OCI-LY3 (cell line): ENCODE measurements at regions not wholly inside any gene's neighbourhood (a gene's known extent, or its start where the extent isn't known, plus 50 kb on each side); places are given as distances from the start of the nearest gene placed in this dataset.

Source experiments
- H2AFZ ChIP-seq: fragments of 200-600, 300-600 bp; shearing (Covaris generic); 2 replicates; pipeline ENCODE4 v1.6.0; 2014; ENCODE audit warnings: antibody characterized with exemption, low read depth, low read length
- H3K27ac ChIP-seq: fragments of 200-600, 300-600 bp; sonication (generic); 2 replicates; pipeline ENCODE4 v1.5.1; 2014; ENCODE audit warnings: mild to moderate bottlenecking, low read length, moderate library complexity, mixed read lengths
- H3K27me3 ChIP-seq: fragments of 200-600, 300-600 bp; sonication (generic); 2 replicates; pipeline ENCODE4 v1.6.1; 2014; ENCODE audit warnings: low read depth, low read length, mixed read lengths
- H3K36me3 ChIP-seq: fragments of 200-600, 300-600 bp; sonication (generic); replicated peaks from 2 replicates; pipeline ENCODE3; 2014; ENCODE audit warnings: low read depth, low read length, mixed read lengths
- H3K4me1 ChIP-seq: fragments of 300-600, 200-600 bp; sonication (generic); 2 replicates; pipeline ENCODE4 v1.6.1; 2014; ENCODE audit warnings: low read length, mixed read lengths
- H3K4me2 ChIP-seq: fragments of 200-600, 300-600 bp; sonication (generic); 2 replicates; pipeline ENCODE4 v1.6.1; 2014; ENCODE audit warnings: low read length, mixed read lengths
- H3K4me3 ChIP-seq: fragments of 300-600, 200-600 bp; sonication (generic); 2 replicates; pipeline ENCODE4 v1.5.1; 2014; ENCODE audit warnings: antibody characterized with exemption, mild to moderate bottlenecking, low read length, moderate library complexity
- H3K79me2 ChIP-seq: fragments of 300-600, 200-600 bp; shearing (Covaris generic); 2 replicates; pipeline ENCODE4 v1.6.1; 2014; ENCODE audit warnings: mild to moderate bottlenecking, low read length, mixed read lengths
- H3K9ac ChIP-seq: fragments of 300-600, 200-600 bp; shearing (Covaris generic); 2 replicates; pipeline ENCODE4 v1.6.0; 2014; ENCODE audit warnings: mild to moderate bottlenecking, low read length, moderate library complexity
- H3K9me3 ChIP-seq: fragments of 200-600, 300-600 bp; shearing (Covaris generic); 2 replicates; pipeline ENCODE4 v1.6.1; 2014; ENCODE audit warnings: low read length, mixed read lengths; ENCODE audit not compliant: insufficient read depth
- H4K20me1 ChIP-seq: fragments of 200-600, 300-600 bp; sonication (generic); 2 replicates; pipeline ENCODE4 v1.6.1; 2016; ENCODE audit warnings: low read length, mixed read lengths; ENCODE audit not compliant: insufficient read depth
- CTCF ChIP-seq: fragments of 200-600, 300-600 bp; sonication (generic); IDR thresholded peaks from 2 replicates; pipeline ENCODE4 v1.5.1; 2014; ENCODE audit warnings: antibody characterized with exemption, low read length, low read depth
- EZH2phosphoT487 ChIP-seq: fragments of 200-600 bp; shearing (Covaris generic); IDR thresholded peaks from 2 replicates; pipeline ENCODE4 v1.6.1; 2018; ENCODE audit warnings: antibody characterized with exemption, mixed run types, low read depth

- Histone ChIP-seq H2AFZ (no peak overlapping the region), H3K4me2 (no peak overlapping the region)
These were observed 150.8 kb upstream of the NRP1 start for GRCh38 chr10:33485276-33485675.

DNA sequence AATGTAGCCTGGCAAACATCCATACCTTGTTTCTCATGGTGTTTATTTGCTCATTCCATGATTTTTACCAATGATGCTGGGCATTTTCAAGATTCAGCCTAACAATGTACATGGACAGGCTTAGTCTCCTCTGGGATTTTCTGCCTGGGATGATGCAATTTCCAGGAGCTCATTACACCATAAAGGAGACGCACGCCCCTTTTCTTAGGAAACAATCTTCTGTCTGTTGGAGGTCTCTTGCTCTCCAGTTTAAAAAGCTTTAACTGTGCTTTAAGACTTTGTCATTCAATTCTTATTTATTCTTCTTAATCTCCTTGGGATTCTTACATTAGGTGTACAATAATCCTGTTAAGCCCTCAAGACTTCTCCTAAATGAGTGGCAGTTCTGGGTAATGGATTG is 150.3 kb upstream of the NRP1 start:
- Histone ChIP-seq H4K20me1 (no peaks in the 10 kb centered on the region), H3K36me3 (no peaks in the 10 kb centered on the region), H3K9me3 (no peaks in the 10 kb centered on the region), H3K79me2 (no peaks in the 10 kb centered on the region), H3K4me3 (no peak overlapping the region), H3K4me2 (no peak overlapping the region), H3K9ac (no peak overlapping the region), H3K27me3 (no peaks in the 10 kb centered on the region), H3K27ac (no peak overlapping the region), H3K4me1 (no peaks in the 10 kb centered on the region), H2AFZ (no peak overlapping the region)
- TF ChIP-seq EZH2phosphoT487 (no peak), CTCF (no peak)

More at GRCh38 chr10:33485276-33485675, 150.8 kb upstream of the NRP1 start:
- no peaks in the 10 kb centered on the region for H4K20me1 ChIP-seq
- no peaks in the 10 kb centered on the region for H3K4me1 ChIP-seq
- H3K79me2 ChIP-seq = no peaks in the 10 kb centered on the region
- H3K27ac ChIP-seq = no peak overlapping the region
- TF ChIP-seq EZH2phosphoT487 (no peak), CTCF (no peak)
- no peak overlapping the region for H3K9ac ChIP-seq
- no peaks in the 10 kb centered on the region for H3K9me3 ChIP-seq
- H3K4me3 ChIP-seq = no peak overlapping the region
- H3K27me3 ChIP-seq = no peaks in the 10 kb centered on the region
- no peaks in the 10 kb centered on the region for H3K36me3 ChIP-seq

DNA sequence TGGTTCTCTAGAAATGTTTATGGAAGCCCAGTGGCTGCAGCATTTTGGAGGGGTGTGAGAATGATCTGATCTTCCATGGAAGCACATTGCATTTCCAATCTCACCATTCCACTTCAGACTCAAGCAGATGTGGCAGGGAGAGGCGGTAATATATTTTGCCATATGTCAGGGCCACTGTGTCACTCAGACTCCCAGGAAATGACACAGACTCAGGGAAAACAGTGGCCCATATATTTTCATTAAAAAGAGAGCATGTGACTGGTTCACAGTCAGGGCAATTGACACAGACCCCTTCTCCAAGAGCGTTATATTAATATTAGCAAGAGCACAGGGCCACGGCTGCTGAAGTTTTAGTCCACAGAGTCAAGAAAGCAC is 149.3 kb upstream of the NRP1 start:
- no peak overlapping the region for H3K9ac ChIP-seq
- H4K20me1 ChIP-seq = no peaks in the 10 kb centered on the region
- no peak overlapping the region for H3K4me3 ChIP-seq
- H2AFZ ChIP-seq = no peak overlapping the region
- no peaks in the 10 kb centered on the region for H3K9me3 ChIP-seq
- no peak overlapping the region for H3K4me2 ChIP-seq
- no peaks in the 10 kb centered on the region for H3K36me3 ChIP-seq
- H3K27ac ChIP-seq = no peak overlapping the region
- no peaks in the 10 kb centered on the region for H3K27me3 ChIP-seq
- no peaks in the 10 kb centered on the region for H3K79me2 ChIP-seq
- H3K4me1 ChIP-seq = no peaks in the 10 kb centered on the region
- TF ChIP-seq CTCF = no peak
- TF ChIP-seq EZH2phosphoT487 = no peak

DNA sequence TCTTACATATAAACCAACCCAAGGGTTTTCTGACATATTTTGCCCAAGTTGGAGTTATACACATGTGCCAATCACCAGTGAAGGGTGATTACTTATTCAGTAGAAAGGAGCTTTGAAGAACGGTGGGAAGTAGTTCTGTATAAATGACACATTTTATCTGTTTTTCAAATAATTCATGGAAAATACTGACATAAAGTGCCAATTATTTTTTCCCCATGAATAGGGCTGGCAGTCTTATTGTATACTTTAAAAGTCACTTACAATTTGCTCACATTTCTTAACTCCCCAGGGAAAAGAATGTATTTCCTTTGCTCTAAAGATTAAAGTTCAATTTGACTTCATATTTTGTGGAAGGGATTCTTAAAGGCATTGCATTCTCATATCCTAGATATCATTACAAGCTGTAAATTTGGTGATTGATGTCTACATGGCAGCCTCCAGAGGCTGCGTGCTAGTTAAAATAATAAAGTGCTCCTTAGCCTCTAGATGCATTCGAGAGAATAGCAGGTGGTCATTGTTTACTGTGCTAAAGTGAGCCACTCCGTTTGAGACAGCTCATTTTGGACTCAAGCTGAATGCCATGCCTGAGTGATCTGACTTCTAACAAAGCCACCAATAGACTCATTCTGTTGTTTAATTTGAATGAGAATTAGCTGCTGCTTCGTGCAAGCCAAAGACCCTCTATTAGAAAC is 148.8 kb upstream of the NRP1 start:
- TF ChIP-seq CTCF = no peak
- TF ChIP-seq EZH2phosphoT487 = no peak
- no peak overlapping the region for H2AFZ ChIP-seq
- no peak overlapping the region for H3K27ac ChIP-seq
- H3K4me3 ChIP-seq = no peak overlapping the region
- H4K20me1 ChIP-seq = no peaks in the 10 kb centered on the region
- no peaks in the 10 kb centered on the region for H3K9me3 ChIP-seq
- H3K9ac ChIP-seq = no peak overlapping the region
- H3K4me2 ChIP-seq = no peak overlapping the region
- no peaks in the 10 kb centered on the region for H3K36me3 ChIP-seq
- H3K79me2 ChIP-seq = no peaks in the 10 kb centered on the region
- no peaks in the 10 kb centered on the region for H3K27me3 ChIP-seq
- no peaks in the 10 kb centered on the region for H3K4me1 ChIP-seq
